Caki2 (cell line): ENCODE measurements at regions not wholly inside any gene's neighbourhood (a gene's known extent, or its start where the extent isn't known, plus 50 kb on each side); places are given as distances from the start of the nearest gene placed in this dataset.
A peak's percentile ranks its signal among the peaks of the same experiment; 100 is the strongest.
"Not testable (repeated sequence)": the region's sequence is repeated elsewhere in the genome, so short reads cannot be mapped to it uniquely, and the experiment has no call there.

Experiments used
- DNase-seq: peaks from one replicate; pipeline ENCODE4 v3.0.0-alpha.2; 2015; ENCODE audit warnings: low read depth
- in situ Hi-C: cut with HindIII; loops from 2 replicates; pipeline ENCODE4 v1.10.0; 2016; ENCODE audit warnings: low sequenced_read_pairs, low pct_unique_long_range_greater_than_20kb, mixed read lengths

DNA sequence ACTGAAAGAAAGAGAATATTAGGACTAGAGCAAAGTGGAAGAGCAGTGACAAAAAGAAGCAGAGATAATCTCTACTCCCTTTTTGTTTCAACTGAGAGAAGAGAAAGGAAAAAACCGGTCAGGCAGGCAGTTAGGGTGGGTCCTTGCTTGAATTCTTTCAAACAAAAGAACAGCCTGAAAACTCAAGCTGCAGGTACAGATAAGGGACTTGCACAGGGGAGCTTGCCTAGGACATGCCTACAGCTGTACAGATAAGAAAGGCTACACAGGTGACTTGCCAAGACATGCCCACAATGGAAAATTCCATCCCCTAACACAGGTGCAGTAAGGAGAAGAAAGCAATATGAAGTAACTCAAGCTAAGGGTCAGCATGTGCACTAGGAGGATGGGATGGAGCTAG is 532.2 kb upstream of the MIS18BP1 start:
- no peak for DNase-seq
- in situ Hi-C loops: no loop called here

DNA sequence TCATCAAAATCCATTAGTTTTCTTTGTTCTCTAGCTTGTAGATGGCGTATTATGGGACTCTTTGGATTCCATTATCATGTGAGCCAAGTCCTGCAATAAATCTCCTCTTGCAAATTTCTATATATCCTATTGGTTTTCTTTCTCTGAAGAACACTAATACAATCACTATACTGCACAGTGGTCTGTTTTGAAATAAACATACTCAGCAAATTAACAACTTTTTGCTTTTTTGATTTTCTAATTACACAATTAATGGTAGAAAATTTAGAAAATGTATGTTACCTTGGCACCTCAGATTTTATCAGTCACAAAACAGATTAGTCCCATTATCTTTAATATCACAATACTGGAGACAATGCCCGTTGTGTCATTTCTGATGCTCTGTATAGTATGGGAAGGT is 513.2 kb upstream of the MIS18BP1 start:
- DNase-seq: no peak
- in situ Hi-C loops: no loop called here

DNA sequence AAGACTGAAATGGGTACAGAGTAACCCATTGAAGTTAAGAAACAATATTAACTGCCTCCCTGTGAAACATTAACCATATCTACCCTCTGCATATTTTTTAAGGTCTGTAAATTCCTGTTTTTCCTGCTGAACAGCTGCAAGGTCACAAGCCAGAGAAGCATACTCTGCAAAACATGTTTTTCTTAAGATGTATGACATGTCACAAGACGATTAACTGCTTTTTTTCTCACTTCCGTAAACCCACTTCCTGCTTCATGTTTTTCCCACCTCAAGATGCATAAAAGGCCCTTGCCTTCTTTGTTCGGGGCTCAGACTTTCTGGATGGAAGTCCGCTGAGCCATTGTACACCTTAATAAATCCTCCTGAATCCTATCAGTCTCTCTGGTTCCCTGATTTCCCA is 504.7 kb upstream of the MIS18BP1 start:
- in situ Hi-C loops: no loop called here
- no peak for DNase-seq

DNA sequence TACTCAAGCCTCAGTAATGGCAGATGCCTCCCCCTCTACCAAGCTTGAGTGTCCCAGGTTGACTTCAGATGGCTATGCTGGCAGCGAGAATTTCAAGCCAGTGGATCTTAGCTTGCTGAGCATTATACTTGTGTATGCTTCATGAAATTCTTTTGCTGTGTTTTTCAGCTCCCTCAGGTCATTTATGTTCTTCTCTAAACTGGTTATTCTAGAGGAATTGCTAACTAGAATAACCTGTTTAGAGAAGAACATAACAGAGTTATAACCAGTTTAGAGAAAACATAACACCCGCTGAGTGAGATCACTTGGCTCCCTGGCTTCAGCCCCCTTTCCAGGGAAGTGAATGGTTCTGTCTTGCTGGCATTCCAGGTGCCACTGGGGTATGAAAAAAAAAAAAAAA is 503.4 kb upstream of the MIS18BP1 start:
- DNase-seq, in situ Hi-C loops: not testable (repeated sequence)

DNA sequence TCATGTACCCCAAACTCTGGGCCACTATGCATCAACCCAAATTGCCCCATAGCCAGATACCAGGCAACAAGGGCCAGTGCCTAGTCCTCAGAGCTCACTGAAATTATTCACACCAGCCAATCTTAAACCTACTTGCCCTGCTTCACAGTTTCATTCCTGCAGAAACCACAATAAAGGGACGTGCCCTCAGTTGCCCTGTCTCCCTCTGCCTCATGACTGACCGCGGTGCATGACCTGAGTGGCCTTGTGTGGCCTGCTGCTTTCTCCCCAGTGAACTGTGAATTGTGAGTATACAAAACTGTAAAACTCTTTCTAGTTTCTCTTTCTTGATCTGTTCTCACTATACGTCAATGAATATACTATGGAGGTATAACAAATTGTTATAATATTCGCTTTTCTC is 490.9 kb upstream of the MIS18BP1 start:
- in situ Hi-C loops: no loop called here
- no peak for DNase-seq

DNA sequence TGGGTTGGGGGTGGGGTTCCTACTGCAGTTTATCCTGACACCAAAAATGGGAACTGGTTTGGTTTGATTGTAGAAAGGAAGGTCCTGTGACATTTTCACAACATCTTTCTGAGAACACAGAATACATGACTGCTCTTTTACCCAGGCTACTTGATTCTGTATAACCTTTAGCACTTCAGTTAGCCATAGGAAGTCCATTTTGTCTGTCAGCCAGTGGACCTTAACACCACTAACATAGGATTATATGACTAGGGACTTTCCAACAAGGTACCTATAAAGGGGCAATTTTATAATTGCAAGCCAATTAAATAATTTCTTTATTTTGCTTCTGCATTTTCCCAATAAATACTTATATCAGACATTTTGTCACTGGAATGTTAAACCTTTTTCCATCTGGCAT is 489.2 kb upstream of the MIS18BP1 start:
- DNase-seq: no peak
- in situ Hi-C loops: no loop called here

DNA sequence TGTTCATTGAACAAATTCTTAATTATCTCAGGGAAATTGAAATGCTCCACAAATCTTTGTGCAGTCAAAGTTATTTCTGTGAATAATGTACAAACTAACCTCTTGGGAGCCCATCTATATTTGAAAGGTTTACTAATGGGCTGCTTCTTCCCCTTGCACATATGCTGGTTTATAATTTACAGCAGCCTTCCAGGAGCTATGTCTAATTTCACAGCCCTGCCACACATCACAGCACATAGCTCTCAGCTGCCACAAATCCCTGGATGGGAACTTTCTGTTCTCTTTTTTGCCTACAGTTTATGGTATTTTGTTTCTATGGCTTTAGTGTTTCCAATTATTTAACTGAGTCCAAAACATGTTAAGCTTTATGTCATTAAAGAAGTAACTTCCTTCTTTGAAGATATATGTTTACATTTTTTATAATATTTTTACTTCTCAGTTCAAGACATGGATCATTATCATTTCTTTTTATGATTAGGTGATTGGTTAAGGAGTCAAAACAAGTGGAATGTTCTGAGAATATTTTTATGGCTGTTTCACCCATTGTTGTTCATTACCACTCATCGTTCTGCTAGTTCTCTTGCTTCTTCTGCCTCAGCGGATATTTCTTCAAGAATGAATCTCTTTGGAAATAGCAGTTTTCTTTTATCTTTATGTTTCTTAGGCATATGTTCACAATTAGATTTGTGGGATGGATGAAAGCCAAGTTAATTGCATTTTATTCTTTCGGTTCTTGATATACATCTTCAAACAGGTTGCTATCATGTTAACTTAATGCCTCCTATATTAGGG is 475.6 kb upstream of the MIS18BP1 start:
- in situ Hi-C loops: no loop called here
- DNase-seq: no peak

DNA sequence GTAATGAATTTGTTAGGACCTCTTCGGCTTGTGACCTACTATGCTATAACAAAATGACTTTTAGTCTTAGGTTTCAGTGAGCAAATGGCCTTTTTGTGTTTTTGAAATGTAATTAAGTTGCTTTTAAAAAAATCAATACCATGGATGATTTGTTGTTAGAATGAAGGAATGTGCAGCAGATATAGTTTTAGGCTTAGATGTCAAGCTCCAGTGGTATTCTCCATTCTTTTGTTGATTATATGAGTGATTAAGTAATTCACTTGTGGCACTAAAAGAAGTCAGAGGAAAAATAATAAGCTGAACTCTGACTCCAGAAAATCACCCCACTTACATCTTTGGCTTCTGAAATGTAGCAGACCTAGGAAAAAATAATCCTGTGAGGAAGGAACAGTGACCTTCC is 474.1 kb upstream of the MIS18BP1 start:
- in situ Hi-C loops: no loop called here
- no peak for DNase-seq

DNA sequence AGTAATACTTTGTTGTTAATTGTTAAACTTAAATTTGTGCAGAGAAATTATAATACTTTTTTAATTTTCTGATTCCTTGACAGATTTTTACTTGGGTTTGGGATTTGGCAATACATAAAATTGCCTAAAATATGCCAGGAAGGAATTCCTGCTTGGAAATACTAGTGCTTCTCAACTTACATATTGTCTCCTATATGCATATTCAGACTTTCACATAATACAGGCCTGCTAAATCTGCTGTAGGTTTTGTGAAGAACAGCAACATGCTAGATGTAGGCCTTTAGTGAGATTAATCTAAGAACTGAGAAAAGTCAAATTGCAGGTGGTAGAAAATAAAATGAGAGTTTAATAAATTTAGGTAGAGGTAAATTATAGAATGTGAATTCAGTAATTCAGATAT is 468.5 kb upstream of the MIS18BP1 start:
- in situ Hi-C loops: no loop called here
- DNase-seq: no peak

DNA sequence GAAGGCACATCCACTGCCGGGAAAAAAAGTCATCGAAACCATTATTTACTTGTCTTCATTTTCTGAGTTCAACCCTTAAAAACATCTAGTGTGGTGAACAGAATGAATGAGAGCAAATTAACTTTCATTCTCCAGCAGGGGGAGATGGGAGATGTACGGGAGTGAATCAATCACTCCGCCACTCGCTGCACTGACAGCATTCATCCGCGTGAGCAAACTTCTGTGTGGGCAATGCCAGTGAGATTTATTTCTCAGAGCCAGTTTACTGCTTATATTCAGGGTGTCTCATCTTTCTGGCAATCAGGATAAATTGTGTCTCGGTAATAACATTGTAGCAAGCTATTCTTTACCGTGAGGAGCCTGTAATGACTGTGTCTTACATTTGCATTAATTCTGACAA is 463.6 kb upstream of the MIS18BP1 start:
- in situ Hi-C loops: no loop called here
- DNase-seq: peak; percentile 13

DNA sequence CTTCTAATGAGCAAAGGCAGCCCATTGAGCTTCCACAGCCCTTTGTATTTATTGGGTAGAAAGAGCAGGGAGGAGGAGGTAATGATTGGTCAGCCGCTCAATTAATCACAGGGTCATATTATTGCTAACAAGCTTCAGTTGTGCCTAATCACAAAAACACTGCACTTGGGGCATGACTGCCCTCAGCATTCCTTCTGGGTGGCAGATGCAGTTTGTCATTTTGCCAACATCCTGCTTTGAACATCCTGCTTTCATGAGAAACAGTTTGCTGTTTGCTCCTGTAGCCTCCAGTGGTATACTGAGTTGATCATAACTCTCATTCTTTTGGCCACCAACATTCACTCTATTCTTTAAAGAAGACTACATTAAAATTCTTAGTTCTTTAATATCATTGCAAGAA is 462.9 kb upstream of the MIS18BP1 start:
- DNase-seq: peak; percentile 3
- in situ Hi-C loops: no loop called here

DNA sequence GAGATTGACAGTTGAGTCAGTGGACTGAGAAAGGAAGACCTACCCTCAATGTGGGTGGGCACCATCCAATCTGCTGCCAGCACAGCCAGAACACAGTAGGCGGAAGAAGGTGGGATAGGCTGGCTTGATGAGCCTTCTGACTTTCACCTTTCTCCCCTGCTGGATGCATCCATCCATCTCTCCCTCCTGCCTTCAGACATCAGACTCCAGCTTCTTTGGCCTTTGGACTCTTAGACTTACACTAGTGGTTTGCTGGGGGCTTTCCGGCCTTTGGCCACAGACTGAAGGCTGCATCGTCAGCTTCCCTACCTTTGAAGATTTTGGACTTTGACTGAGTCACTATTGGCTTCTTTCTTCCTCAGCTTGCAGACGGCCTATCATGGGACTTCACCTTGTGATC is 456.5 kb upstream of the MIS18BP1 start:
- no peak for DNase-seq
- in situ Hi-C loops: no loop called here

DNA sequence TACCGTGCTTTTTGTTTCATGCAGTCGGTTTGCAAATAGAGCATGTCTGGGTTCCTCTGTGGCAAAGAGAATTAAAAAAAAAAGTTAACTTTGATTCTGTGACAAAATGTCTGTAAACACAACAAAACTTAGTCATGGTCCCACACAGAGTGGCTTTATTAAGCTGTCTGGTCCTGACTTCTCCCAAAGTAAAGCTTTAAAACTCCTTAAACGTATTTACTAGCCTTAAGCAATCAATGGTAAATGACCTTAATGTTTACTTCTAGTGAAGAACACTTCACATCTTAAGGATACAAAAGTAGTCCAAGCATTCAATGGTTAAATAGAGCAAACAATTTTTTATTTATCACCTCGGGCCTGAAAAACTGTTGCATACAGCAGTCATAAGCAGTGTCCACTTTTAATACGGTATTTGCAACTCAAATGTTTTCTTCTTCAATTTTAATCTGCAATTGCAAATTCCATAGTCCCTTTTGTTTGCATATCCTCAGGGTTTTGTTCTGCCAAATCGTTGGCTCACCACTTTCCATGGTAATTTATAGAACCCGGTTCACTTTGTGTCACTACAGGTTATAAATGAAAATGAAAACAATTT is 453.0 kb upstream of the MIS18BP1 start:
- in situ Hi-C loops: no loop called here

DNA sequence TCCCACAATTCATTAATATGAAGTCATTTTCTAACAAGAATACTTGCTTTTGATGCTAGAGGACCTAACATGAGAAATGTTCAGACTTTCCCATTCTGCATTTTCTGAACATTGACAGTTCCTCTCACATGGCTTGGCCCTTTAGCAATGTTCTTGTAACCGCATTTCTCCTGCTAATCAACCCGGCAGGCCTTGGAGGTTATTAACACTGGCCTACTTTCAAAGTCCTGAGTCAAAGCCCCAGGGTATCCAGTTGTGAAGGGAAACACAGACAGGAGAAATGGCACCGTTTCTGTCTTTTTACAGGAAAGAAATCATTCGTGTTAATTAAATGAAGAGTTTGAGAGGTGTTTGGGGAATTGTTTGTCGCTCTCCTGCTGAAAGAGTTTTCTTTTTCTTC is 446.5 kb upstream of the MIS18BP1 start:
- in situ Hi-C loops: no loop called here
- no peak for DNase-seq

More for the DNA sequence above, 453.0 kb upstream of the MIS18BP1 start:
- DNase-seq: no peak

DNA sequence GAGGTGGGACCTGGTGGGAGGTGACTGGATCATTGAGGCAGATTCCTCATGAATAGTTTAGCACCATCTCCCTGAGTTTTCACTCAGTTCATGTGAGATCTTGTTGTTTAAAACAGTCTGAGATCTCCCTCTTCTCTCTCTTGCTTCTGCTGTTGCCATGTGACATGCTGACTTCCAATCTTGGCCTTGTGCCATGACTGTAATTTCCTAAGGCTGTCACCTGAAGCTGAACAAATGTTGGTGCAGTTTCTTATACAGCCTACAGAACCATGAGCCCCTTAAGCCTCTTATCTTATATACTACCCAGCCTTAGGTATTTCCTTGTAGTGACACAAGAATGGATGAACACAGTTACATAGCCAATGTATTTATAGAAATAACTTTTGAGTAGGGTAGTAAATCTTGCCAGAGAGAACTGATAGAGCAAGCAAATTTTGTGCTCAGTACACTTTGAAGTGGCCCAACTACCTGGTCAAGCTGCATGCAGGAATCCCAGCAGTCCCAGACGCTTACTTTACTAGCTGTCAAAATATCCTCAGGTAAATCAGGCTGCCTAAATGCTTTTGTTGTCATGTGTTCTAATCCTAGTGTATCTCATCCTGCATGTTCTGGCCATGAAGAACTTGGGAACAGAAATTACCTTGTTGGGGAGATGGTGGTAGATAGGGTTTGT is 445.6 kb upstream of the MIS18BP1 start:
- in situ Hi-C loops: no loop called here
- peak; percentile 6 for DNase-seq

DNA sequence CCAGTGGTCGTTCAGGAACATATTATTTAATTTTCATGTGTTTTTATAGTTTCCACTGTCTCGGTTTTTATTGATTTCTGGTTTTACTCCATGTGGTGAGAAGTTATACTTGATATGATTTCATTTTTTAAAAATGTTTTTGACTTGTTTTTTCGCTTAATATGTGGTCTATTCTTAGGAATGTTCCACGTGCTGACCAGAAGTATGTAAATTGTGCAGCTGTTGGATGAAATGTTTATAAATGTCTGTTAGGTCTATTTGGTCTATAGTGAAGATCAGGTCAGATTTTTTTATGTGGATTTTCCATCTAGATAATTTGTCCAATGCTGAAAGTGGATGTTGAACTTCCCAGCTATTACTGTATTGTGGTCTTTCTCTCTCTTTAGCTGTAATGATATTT is 433.8 kb upstream of the MIS18BP1 start:
- DNase-seq: no peak
- in situ Hi-C loops: no loop called here

DNA sequence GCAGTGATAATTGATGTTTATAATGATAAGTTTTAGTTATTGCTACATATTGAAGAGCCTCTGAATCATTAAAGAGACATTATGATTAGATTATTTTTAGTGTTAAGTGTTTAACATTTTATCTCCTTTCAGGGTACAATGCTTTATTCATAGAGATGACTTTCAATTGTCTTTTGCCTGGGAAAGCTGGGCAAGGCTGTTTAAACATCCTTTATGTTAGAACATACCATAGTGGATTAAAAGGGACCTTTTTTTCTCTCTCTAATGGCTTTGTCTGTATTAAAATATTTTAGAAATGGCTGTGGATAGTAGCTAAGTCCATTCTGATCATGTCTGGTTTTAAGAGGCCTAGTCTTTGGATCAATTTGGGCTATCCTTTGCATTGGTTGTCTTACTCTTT is 427.5 kb upstream of the MIS18BP1 start:
- no peak for DNase-seq
- in situ Hi-C loops: no loop called here

DNA sequence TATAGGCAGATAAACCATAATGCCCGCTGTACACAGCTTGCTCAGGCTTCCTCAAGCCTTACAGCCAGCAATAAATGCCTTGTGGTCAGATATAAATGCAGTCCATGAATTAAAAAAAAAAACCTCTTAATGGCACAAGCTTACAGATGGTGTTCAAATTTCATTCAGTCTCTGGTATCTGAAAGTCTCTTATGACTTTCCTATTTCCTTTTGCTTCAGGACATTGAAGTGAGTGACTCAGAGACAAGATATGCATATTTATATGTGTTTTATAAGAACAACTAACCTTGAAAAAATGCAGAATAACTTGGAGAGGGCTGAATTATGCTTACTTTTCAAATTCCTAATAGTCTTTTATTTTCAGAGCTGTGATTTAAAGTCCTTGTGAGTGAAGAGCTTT is 426.9 kb upstream of the MIS18BP1 start:
- in situ Hi-C loops: no loop called here
- peak; percentile 63 for DNase-seq

DNA sequence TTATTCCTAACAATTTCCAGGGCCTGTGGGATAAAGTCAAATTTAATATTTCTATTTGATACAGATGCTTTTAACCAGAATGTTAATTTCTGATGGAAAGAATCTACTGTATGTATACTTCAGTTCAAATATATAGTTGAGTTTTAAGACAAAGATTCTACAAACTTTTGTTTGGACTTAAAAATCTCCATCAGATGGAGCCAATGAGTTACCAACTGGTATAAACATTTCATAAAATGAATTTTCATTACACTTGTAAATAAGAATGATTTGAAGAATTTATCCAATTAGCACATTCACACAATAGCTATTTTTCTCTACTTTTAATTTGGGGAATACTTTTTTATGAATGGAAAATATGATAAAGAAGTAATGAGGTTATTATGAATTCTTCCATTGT is 425.2 kb upstream of the MIS18BP1 start:
- no peak for DNase-seq
- in situ Hi-C loops: no loop called here

DNA sequence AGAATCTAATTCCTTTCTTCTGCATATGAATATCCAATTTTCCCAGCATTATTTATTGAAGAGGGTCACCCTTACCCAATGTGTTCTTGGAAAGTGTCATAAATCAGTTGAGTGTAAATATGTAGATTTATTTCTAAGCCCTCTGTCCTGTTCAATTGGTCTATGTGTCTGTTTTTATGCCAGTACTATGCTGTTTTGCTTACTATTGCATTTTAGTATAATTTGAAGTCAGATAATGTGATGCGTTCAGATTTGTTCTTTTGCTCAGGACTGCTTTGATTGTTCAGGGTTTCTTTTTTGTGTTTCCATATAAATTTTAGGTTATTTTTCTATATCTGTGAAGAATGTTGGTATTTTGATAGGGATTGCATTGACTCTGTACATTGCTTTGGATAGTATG is 420.4 kb upstream of the MIS18BP1 start:
- DNase-seq: no peak

More for the DNA sequence above, 420.4 kb upstream of the MIS18BP1 start:
- in situ Hi-C loops: no loop called here
